HG03354 (cell line): ENCODE measurements at regions not wholly inside any gene's neighbourhood (a gene's known extent, or its start where the extent isn't known, plus 50 kb on each side); places are given as distances from the start of the nearest gene placed in this dataset.

ENCODE experiments used
- ATAC-seq: cut with Tn5 transposase; IDR thresholded peaks from one replicate; pipeline ENCODE4 v1.9.1; 2021; ENCODE audit warnings: mild to moderate bottlenecking; ENCODE audit not compliant: unreplicated experiment, poor library complexity, severe bottlenecking

DNA sequence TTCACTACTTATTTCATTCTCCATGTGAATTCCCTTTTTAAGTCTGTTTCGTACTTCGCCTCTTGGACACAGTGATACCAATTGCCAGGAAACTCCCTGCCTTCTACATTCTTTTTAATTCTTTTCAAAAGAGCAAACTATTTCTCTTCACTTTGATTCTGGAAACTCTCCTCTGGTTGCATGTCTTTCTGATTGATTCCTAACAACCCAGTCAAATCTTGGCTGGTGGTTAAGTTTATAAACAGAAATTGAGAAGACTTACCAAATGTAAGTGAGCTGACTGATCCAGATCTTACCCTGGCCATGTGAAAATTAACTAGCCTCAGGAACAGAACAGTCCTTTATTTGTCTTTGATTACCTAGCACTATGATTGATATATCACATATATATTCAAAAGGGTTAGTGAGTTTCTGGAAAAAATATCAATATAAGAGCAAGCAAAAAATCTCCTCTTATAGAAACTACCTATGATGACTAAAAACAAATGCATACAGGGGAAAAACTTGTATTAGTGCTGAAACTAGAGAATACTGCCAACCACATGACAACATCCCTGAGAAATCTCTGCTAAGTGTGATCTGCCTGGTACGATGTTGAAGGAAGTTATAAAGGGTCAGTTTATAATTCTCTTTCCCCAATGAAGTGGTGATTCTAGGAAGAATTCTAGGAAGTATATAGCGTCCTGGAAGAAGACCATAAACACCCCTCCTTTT, 152.6 kb upstream of the HTR2A start:
- ATAC-seq: no peak

DNA sequence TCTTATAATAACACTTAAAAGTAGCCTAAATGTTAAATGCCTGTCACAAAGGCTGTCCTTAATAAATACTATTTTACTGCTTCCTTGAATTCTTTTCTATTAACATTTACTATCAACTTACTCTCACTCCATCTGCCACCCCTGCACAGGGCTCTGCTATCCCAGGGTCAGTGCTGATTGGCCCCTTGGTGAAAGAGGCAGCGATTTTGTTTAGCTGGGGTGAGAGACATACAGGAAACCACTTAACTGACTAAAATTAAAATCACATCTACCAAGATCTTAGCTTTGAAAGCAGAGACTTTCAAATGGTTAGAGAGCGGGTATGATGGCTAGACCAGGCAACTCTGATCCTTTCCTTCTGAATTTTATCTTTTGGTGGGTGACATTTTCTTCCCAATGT, 149.9 kb upstream of the HTR2A start:
- no peak for ATAC-seq

DNA sequence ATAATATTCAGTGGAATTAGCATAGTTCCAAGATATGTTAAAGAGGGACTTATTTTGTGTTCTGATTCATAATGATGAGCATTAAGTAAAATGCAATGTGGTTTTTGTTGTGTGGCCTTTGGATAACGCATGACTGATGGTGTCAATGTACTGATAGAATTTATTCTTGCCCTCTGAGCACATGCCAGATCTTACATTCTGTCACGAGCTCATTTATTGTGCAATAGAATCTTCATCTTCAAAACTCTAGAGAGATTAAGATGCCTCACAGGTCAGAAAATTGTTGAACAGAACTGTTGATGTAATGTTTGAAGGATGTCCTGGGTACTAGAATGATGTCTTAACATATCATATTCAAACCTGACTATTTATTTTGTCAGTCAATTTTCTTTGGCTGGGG, 148.0 kb upstream of the HTR2A start:
- no peak for ATAC-seq

DNA sequence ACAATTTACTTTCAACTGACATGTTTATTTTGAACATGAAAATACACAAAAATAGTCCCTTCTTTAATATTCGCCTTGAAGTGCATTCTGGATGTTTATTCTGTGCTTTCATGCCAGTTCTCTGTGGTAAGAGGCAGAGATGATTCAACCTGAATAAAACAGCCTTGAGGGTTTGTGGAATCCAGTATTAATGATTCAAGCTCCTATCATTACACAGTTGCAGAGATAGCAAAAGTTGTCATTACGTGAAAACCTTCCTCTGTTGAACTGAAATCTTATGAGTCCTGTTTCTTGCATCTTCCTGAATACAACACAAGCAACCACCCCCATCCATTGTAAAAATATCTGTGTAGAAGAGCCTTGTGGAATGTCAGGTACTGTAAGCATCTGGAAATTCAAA, 142.3 kb upstream of the HTR2A start:
- ATAC-seq: no peak

DNA sequence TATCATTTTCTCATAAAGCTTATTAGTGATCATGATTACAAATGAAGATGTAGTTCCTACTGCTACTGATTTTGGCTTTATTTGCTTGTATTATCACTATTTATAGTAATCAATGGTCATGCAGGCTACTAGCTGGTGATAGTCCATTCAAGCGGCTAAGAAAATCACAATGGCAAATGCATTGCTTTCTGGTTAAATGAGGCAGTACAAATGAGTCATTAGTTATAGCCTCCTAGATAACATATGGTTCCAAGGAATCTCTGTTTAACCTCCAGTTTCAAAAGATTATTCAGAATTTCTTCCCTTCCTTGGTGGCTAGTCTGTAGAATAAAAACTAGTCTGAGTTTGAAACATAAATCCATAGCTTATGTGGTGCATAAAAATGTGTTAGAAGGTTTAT, 141.3 kb upstream of the HTR2A start:
- ATAC-seq: no peak

DNA sequence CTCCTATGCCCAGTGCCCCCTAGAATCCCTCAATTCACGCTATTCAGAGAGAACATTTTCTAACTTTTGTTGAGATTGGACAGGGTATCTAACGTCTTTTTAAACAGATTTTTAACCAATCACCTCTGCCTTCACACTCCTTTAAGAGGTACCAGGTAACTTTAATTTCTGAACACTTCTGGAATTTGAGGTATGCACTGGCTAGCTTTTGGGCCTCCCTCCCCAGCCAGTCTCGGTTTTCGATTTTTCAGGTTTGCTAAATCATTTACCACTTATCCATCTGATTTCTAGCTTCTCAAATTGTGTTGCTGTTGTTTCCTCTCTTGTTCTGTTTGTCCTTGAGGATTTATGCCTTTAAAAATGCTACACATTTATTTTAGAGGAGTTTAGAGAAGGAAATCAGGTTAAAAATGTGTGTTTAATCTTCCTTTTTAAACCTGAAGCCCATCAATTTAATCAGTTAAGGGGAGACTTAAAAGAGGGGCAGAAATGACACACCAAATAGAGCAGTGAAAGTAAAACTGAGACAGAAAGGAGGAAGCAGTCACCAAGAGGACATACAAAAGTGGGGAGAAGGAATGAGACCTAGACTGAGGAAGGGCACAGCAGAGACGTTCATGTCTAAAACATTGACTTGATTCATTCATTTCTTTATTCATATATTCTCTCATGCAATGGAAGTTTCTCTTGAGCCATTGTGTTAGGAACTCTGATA, 139.6 kb upstream of the HTR2A start:
- ATAC-seq: peak; percentile 99

DNA sequence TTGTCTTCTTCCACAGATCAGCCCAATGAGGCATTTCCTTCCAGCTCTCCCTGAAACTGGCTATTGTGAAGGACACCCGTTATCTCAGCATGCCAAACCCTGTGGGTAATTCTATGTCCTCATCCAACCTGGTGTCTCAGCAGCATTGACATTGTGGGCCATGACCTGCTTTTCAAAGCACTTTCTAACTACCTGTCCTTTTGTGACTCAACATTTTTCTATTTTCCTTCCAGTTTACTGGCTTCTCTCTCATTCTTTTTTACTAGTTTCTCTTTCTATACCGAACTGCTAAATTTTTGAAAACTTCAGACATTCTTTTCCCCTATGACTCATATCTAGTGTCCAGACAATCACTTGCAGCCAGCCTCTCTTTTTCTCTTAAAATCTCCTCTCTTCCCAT, 136.4 kb upstream of the HTR2A start:
- ATAC-seq: no peak

DNA sequence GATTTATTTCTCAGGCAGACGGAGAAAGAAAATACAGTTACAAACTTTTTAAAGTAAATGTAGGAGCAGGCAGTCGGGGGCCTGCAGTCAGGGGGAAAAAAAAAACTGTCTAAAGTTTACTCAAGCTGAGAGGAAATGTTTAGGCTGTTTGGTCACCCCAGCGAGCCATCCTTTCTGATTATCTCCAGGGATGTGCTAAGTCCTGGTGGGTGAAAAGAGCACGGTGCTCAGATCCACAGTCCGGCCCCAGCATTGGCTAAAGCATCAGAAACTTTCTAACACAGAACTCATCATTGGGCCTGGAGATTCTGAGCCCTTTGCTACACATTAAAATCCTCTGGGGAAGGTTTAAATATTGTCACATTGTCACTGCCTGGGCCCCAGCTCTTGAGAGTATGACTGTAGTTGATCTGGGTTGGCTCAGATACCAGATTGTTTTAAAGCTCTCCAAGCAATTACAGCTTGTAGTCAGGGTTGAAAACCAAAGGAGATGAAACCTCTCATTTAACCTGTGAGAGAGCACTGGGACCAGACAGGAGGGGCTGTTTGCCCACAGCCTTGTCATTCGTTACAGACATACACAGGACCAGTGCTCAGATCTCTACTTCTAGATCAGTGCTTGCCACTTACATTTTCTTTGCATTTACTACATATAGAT, 131.1 kb upstream of the HTR2A start:
- ATAC-seq: no peak

DNA sequence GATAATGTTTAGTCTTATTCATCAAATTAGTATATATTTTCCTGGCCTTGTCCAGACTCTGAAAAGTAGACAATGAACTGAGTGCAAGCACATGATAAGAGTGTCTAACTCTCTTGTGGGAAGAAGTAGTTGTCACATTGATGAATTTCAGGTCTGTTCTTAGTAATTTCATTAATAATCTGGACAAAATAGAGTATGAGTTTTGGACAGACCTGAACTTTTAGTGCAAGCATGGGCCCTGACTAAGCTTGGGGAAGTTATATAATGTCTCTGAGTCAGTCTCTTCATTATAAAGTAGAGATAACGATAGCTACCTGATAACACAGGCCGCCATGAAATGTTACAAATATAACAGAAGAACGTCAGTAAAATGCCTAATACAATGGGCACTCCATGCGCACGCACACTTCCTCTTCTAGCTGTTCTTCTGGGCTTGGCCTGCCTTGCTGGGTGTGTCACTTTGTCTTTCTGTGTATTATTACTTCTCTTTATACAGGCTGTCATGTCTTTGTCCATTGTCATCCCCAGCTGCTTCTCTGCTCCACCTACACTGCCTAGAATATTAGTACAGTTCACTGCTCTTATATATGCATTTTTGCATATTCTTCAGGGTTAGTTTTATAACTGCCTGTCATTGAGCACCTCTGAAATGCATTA, 129.1 kb upstream of the HTR2A start:
- no peak for ATAC-seq

DNA sequence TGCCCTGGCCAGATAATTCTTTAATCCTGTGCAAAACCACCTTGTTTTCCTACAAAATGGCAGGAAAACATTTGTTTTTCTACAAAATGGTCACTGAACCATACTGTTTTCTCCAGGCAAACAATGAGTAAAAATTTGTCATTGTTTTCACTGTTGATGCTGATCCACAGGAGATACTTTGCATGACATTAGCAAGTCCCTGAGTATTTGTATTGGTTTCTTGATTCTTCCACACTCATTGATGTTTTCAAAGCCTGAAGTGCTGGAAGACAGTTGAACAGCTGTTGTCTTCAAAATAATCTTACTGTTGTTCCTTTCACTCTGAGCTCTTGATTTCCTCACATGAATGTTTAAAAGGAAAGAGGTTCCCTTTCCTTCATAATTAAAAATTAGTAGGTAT, 123.1 kb upstream of the HTR2A start:
- no peak for ATAC-seq

DNA sequence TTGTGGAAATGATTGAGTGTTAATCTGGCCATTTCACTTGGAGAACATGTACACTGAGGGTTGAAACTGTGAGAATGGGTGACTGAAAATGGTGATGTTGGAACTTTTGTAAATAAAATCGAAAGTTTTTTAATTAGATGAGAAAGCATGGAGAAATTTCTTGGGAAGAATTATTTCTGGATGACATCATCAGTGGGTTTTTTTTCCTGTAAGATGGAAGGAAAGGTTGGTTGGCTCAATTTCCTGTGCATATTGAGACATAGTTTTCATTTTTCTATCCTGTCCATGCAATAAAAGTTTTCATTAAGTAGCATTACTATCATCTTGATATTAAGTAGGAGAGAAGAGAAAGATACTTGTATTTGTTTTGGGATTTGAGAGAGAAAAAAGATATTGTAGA, 120.6 kb upstream of the HTR2A start:
- no peak for ATAC-seq

DNA sequence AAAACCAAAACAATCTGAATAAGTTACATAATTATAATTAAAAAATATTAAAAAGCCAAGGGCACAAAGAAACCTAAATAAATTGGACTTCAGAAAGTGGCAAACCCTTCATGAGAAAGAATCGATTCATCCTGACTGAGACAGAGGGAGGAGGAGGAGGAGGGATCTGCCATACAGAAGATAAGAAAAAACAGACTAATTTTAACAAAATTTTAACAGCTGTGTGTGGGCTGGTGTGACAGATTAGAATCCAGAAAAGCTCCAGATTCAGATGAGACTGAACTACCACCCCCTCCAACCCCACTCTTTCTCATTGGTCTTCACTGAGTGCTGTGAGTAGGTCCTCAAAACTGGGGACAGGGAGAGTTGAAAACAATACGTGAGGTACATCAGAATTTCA, 111.5 kb upstream of the HTR2A start:
- no peak for ATAC-seq

DNA sequence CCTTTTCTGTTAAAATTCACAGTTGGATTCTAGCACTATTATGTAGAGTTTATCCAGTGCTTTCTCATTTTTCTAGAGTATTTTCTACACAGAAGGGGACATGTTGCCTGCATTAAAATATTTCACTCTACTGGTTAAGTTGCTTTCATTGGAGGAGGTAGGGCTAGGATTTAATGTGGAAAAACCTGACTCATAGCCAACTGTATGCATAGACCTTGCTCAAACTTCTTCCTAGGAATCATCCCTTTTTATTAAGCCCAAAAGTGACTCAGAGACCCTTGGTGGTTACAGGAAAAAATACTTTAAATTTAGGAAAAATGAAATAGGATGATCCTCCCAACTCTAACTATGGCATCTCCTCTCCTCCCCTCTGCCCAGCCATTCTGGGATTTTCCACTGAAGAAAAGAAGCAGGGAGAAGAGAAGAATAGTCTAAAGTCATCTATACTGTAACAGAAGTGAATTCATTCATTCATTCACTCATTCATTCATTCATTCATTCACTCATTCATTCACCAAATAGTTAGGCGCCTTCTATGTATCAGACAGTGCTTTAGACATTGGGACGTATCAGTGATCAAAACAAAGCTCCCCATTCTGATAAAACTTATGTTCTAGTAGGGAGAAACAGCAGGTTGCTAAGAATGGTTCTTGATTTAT, 109.0 kb upstream of the HTR2A start:
- ATAC-seq: no peak

DNA sequence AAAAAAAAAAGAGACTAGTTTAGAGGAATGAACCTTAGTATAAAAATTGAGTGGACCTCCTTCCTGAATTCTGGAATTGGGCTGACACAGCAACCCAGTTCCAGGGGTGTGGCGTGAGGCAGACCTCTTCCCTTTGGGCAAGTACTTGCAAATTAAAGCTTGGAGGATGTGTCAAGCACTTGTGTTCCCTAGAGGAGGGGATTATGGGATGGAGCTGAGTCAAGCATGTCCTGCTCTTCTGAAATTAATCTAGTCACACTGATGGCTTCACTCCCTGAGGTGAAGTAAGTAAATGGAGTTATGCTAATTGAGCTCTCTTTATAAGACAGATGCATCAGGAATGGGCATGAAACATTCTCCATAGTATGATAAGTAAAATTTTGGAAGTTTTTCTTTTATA, 107.7 kb upstream of the HTR2A start:
- ATAC-seq: no peak

DNA sequence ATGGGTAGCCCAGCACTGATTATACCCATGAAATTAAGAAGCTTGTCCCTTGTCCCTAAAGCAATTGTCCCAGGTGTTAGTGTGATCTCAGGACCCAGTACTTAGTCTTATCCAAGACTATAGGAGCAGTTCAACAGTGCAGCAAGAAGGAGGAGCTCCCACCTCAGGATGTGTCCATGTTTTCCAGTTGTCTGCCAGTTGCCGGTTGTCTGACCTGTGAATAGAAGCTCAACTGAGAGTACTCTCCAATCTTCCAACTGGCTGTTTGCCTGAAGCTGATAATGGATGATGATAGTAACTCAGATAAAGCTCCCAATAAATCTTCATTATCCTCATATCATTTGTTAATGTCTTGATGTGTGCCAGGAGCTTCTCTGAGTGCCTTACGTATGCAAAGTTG, 107.2 kb upstream of the HTR2A start:
- ATAC-seq: no peak

DNA sequence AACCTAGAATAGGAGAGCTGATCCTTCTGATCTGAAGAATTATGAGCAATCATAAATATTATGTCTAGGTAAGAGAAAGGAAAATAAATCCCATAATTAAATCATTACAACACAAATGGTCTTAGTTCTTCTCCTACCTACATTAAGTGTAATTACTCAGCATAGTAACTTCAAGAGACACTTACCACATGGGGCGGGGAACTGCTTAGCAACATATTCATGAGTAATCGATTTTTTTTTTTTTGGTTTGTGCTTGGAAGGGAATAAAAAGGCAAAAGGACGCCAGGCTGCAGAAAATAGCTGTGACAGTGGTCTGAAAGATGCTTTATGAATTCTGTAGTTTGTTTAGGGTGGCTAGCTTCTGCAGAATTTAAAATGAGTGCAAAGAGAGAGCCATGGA, 103.3 kb upstream of the HTR2A start:
- no peak for ATAC-seq

DNA sequence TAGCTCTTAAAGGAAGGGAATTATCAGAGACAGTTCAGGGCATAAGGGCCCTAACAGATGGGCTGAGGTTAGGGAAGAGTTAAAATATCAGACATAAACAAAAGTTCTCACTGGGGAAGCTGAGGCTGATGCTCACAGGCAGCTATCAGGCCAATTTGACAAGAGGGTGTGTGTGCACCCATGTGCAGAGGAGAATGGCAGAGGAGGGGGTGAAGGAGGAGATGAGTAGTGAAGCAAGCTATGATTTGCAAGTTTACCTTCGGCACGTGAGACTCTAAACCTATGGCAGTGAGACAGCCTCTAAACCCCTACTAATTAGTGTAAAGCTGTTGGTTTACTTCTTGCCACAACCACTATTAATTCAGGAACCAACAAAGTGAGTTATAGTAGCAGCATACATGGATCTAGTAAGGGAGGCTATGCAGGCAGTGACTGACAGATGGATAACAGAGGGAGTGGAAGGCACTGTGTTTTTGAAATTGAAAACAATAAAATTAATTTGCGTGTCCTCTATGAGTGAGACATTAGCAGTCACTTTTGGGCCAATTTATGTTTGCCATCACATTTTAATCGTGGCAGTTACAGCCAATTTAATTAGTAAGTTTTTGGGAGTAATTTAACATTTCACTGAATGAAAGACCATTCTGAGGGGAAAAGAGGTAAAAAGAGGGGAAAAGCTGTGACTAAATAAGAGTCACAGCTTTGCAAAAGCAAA, 99.6 kb upstream of the HTR2A start:
- peak; percentile 57 for ATAC-seq

DNA sequence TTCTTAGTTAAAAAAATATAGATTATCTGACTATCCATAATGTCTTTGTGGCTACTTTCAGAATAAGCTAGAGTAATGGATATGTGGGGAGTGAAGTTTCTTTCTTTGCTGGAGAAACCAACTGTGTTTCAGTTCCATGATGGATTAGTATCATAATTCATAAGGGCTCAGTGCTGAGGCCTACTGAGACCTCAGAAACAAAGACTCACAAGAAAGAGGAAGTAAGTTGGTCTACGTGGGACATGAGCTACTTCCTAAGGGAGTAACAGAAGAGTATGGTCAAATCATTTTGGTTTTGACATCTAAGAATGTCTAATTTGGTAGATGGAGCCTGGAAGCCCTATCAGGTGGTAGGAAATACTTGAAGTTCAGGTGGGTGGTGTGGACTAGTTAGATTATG, 99.0 kb upstream of the HTR2A start:
- peak; percentile 89 for ATAC-seq

DNA sequence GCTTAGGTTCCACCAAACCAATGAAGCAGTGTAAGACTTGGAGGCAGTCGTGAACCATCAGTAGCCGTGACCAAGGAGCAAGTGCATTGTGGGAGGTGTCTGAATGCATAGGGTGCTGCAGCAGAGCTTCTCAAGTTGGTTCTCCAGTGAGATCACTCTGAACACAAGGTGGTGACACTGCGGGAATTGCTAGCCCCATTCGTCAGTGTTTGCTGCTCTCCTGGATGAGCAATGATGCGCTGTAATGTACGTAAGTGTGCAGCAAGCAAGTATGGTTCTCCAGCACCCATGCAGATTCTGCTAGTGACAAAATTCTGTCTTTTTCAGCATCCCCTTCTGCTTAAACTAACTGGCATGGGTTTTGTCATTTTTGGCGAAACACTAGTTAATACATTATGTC, 97.6 kb upstream of the HTR2A start:
- no peak for ATAC-seq
